ENCODE measurements at regions not wholly inside any gene's neighbourhood (a gene's known extent, or its start where the extent isn't known, plus 50 kb on each side); places are given as distances from the start of the nearest gene placed in this dataset.

DNA sequence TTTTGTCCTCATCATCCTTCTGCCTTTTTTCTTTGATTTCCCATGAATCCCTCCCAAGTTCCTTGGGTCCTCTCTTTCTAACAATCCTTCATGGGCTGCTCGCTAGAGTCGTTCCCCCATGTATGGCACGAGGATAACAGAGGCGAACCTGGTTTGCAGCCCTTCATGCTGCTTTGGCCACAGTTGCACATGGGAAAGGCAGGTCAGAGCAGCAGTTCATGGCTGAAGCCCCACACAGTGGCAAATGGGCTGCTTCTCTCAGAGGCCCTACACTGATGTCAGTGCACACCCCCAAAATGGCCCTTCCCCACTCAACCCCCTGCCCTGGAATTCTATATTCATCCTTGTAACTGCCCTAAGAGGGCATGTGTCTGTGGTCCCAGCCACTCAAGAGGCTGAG lies 335.4 kb upstream of the IGF1R start:
- intact Hi-C loops (cut with micrococcal nuclease) = no loop called here
- ATAC-seq = no peak
- RAD21 ChIA-PET (ENCODE audit: low non-redundant PET in 1 of 2, low total read pairs in 2 of 2, uncharacterized antibody in 2 of 2, unreplicated experiment in 2 of 2) = no interaction called here

More for the DNA sequence above, 335.4 kb upstream of the IGF1R start:
- peaks cover 4% of the 10 kb centered on the region; the same call in 1 of the 2 replicates for H3K27me3 ChIP-seq (ENCODE audit: insufficient read depth, low read length)
- no peaks in the 10 kb centered on the region; a peak in 1 of 4 replicates for H3K9me3 ChIP-seq (ENCODE audit: control insufficient read depth in 1 of 2, insufficient read depth in 1 of 2, low read depth in 1 of 2, low read length in 2 of 2)
- H3K27ac ChIP-seq (ENCODE audit: low read depth, low read length) = no peak overlapping the region
- H3K4me3 ChIP-seq (replicated peaks in 1 of 2; ENCODE audit: low read depth in 1 of 2, low read length in 2 of 2) = no peak overlapping the region
- BruUV-seq (replicated peaks) = no TSS peak
- no peaks in the 10 kb centered on the region for H4K20me1 ChIP-seq (ENCODE audit: insufficient read depth)
- ChIA-PET POLR2A (no interaction called here), CTCF (no interaction called here)
- H2AFZ ChIP-seq (ENCODE audit: low read depth, low read length, poor library complexity, severe bottlenecking) = no peak overlapping the region
- no peaks in the 10 kb centered on the region for H3K79me2 ChIP-seq (ENCODE audit: insufficient read depth, low read length)
- no peak overlapping the region for H3K4me2 ChIP-seq (ENCODE audit: low read length)
- no peaks in the 10 kb centered on the region for H3K9me2 ChIP-seq (ENCODE audit: insufficient read depth)
- H3K36me3 ChIP-seq (ENCODE audit: control insufficient read depth in 1 of 2, insufficient read depth in 2 of 2, low read length in 2 of 2) = no peaks in the 10 kb centered on the region
- DNase-seq (ENCODE audit: low read depth, low spot score) = no peak
- H3K4me1 ChIP-seq (ENCODE audit: control insufficient read depth in 1 of 2, insufficient read depth in 2 of 2, low read length in 2 of 2) = no peaks in the 10 kb centered on the region
- no peak overlapping the region for H3K9ac ChIP-seq (ENCODE audit: low read length)
- TF ChIP-seq TCF7L2 (IDR thresholded peaks at IDR 0.05; ENCODE audit: borderline replicate concordance, extremely low read depth, insufficient read depth, insufficient read length) (no peak), EZH2 (IDR thresholded peaks at IDR 0.05) (no peak), ZFX (IDR thresholded peaks at IDR 0.05) (no peak), CTCF (IDR thresholded peaks at IDR 0.05 in 2 of 3, conservative IDR thresholded peaks at IDR 0.05 in 1 of 3; ENCODE audit: borderline replicate concordance in 1 of 3, insufficient read depth in 1 of 3, low read depth in 2 of 3, low read length in 2 of 3) (no peak), EGR1 (IDR thresholded peaks at IDR 0.05; ENCODE audit: low read depth) (no peak), EZH2phosphoT487 (IDR thresholded peaks at IDR 0.05; ENCODE audit: borderline replicate concordance) (no peak), POLR2A (IDR thresholded peaks at IDR 0.05; ENCODE audit: borderline replicate concordance, extremely low read depth, insufficient read depth, insufficient read length) (no peak), SRF (IDR thresholded peaks at IDR 0.05; ENCODE audit: low read depth) (no peak), ELF1 (IDR thresholded peaks at IDR 0.05; ENCODE audit: borderline replicate concordance, low read depth) (no peak), POLR2AphosphoS5 (IDR thresholded peaks at IDR 0.05; ENCODE audit: low read depth, low read length) (no peak), RAD21 (IDR thresholded peaks at IDR 0.05; ENCODE audit: low read depth) (no peak), CBX3 (IDR thresholded peaks at IDR 0.05; ENCODE audit: low read depth) (no peak), FOSL1 (IDR thresholded peaks at IDR 0.05; ENCODE audit: low read depth) (no peak), YY1 (IDR thresholded peaks at IDR 0.05; ENCODE audit: extremely low read depth, insufficient replicate concordance, low read depth, low read length) (no peak), MAX (IDR thresholded peaks at IDR 0.05) (no peak), ZBTB33 (IDR thresholded peaks at IDR 0.05; ENCODE audit: extremely low read depth, insufficient replicate concordance, low read length) (no peak), CEBPB (IDR thresholded peaks at IDR 0.05; ENCODE audit: low read depth) (no peak), SIN3A (IDR thresholded peaks at IDR 0.05; ENCODE audit: low read depth) (no peak)
- TF ChIP-seq, protein P1, sequence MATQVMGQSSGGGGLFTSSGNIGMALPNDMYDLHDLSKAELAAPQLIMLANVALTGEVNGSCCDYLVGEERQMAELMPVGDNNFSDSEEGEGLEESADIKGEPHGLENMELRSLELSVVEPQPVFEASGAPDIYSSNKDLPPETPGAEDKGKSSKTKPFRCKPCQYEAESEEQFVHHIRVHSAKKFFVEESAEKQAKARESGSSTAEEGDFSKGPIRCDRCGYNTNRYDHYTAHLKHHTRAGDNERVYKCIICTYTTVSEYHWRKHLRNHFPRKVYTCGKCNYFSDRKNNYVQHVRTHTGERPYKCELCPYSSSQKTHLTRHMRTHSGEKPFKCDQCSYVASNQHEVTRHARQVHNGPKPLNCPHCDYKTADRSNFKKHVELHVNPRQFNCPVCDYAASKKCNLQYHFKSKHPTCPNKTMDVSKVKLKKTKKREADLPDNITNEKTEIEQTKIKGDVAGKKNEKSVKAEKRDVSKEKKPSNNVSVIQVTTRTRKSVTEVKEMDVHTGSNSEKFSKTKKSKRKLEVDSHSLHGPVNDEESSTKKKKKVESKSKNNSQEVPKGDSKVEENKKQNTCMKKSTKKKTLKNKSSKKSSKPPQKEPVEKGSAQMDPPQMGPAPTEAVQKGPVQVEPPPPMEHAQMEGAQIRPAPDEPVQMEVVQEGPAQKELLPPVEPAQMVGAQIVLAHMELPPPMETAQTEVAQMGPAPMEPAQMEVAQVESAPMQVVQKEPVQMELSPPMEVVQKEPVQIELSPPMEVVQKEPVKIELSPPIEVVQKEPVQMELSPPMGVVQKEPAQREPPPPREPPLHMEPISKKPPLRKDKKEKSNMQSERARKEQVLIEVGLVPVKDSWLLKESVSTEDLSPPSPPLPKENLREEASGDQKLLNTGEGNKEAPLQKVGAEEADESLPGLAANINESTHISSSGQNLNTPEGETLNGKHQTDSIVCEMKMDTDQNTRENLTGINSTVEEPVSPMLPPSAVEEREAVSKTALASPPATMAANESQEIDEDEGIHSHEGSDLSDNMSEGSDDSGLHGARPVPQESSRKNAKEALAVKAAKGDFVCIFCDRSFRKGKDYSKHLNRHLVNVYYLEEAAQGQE (IDR thresholded peaks at IDR 0.05; ENCODE audit: low read depth) = no peak
- TF ChIP-seq, protein P2, sequence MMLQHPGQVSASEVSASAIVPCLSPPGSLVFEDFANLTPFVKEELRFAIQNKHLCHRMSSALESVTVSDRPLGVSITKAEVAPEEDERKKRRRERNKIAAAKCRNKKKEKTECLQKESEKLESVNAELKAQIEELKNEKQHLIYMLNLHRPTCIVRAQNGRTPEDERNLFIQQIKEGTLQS (IDR thresholded peaks at IDR 0.05) = no peak
